Kidney (tissue), 13 donors: ENCODE measurements at regions not wholly inside any gene's neighbourhood (a gene's known extent, or its start where the extent isn't known, plus 50 kb on each side); places are given as distances from the start of the nearest gene placed in this dataset.
A peak's percentile ranks its signal among the peaks of the same experiment; 100 is the strongest.

Experiments used
- DNase-seq, 5 donors: peaks; one replicate each; pipeline ENCODE4 v3.0.0-alpha.2; 2013 to 2020
- FAIRE-seq: peaks from 2 replicates; lab custom pipeline; 2012; peaks lifted over from hg19 to GRCh38; lab: Jason Lieb, UNC
- H3K27ac ChIP-seq, 2 donors: one replicate each; pipeline ENCODE4 v1.7.0; 2013; ENCODE audit warnings: low read depth in 2 of 2, low read length in 2 of 2, inconsistent platforms in 1 of 2
- H3K27me3 ChIP-seq: one replicate; pipeline ENCODE4 v1.7.1; 2013; ENCODE audit warnings: low read length, inconsistent platforms; ENCODE audit not compliant: control insufficient read depth, insufficient read depth
- H3K36me3 ChIP-seq, 3 donors: one replicate each; pipeline versions ENCODE4 v1.7.0 to v1.7.1; 2013; ENCODE audit warnings: low read length in 3 of 3, control low read depth in 1 of 3, inconsistent platforms in 1 of 3; ENCODE audit not compliant: insufficient read depth in 3 of 3, control insufficient read depth in 2 of 3
- H3K4me1 ChIP-seq, 3 donors: one replicate each; pipeline versions ENCODE4 v1.7.0 to v1.7.1; 2013; ENCODE audit warnings: low read length in 3 of 3, inconsistent platforms in 1 of 3, low read depth in 1 of 3; ENCODE audit not compliant: control insufficient read depth in 2 of 3, insufficient read depth in 2 of 3
- H3K4me3 ChIP-seq, 3 donors: one replicate each; pipeline versions ENCODE4 v1.7.0 to v1.8.1; 2013; ENCODE audit warnings: low read length in 3 of 3, control low read depth in 1 of 3, inconsistent platforms in 1 of 3
- H3K9ac ChIP-seq, 3 donors: one replicate each; pipeline versions ENCODE4 v1.7.0 to v1.7.1; 2013; ENCODE audit warnings: low read length in 3 of 3, control low read depth in 1 of 3, inconsistent platforms in 1 of 3
- H3K9me3 ChIP-seq, 3 donors: one replicate each; pipeline versions ENCODE4 v1.7.0 to v1.7.1; 2013; ENCODE audit warnings: low read length in 3 of 3, control low read depth in 1 of 3, inconsistent platforms in 1 of 3; ENCODE audit not compliant: control insufficient read depth in 2 of 3, insufficient read depth in 1 of 3
- intact Hi-C: fragments of 100-400 bp; cut with DNase I; formaldehyde crosslinking; loops from one replicate; pipeline ENCODE4 v1.11.1; 2022
- TF ChIP-seq, protein P1 (sequence below): IDR thresholded peaks from 3 replicates; pipeline ENCODE4 v1.5.1; 2012; ENCODE audit warnings: mild to moderate bottlenecking, moderate library complexity, borderline replicate concordance; ENCODE audit not compliant: insufficient read depth; ENCODE audit errors: extremely low read depth
- donor health status: control.
- donor health status: control.
- donor health status: control.
- donor health status: control.
- donor health status: control.
- donor health status: DM: yes; HTN: yes; CAD: no.
- donor health status: Normal renal cell carcinoma (clear cell type).

- intact Hi-C loops = no loop called here
- H3K27me3 ChIP-seq = no peaks in the 10 kb centered on the region
- no peak overlapping the region for H3K4me3 ChIP-seq
- no peak overlapping the region for H3K9ac ChIP-seq
- DNase-seq (peak in 1 of 5 donors; percentile 51), FAIRE-seq (no peak)
- peaks cover 0 to 5% (median 0%) of the 10 kb centered on the region in 3 donors for H3K4me1 ChIP-seq
- TF ChIP-seq, protein P1, sequence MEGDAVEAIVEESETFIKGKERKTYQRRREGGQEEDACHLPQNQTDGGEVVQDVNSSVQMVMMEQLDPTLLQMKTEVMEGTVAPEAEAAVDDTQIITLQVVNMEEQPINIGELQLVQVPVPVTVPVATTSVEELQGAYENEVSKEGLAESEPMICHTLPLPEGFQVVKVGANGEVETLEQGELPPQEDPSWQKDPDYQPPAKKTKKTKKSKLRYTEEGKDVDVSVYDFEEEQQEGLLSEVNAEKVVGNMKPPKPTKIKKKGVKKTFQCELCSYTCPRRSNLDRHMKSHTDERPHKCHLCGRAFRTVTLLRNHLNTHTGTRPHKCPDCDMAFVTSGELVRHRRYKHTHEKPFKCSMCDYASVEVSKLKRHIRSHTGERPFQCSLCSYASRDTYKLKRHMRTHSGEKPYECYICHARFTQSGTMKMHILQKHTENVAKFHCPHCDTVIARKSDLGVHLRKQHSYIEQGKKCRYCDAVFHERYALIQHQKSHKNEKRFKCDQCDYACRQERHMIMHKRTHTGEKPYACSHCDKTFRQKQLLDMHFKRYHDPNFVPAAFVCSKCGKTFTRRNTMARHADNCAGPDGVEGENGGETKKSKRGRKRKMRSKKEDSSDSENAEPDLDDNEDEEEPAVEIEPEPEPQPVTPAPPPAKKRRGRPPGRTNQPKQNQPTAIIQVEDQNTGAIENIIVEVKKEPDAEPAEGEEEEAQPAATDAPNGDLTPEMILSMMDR = no peak
- no peak overlapping the region for H3K27ac ChIP-seq
- H3K9me3 ChIP-seq = no peaks in the 10 kb centered on the region
- no peaks in the 10 kb centered on the region for H3K36me3 ChIP-seq
Observed at GRCh38 chr2:239500574-239501550, 100.0 kb upstream of the HDAC4 start.

- Histone ChIP-seq H3K4me3 (no peak overlapping the region), H3K4me1 (peaks cover 0 to 6% (median 0%) of the 10 kb centered on the region in 3 donors), H3K36me3 (no peaks in the 10 kb centered on the region), H3K9ac (no peak overlapping the region), H3K27me3 (no peaks in the 10 kb centered on the region), H3K27ac (no peak overlapping the region), H3K9me3 (no peaks in the 10 kb centered on the region)
- FAIRE-seq (no peak), DNase-seq (peak in 1 of 5 donors; percentile 46)
- TF ChIP-seq, protein P1 = no peak
- intact Hi-C loops = no loop called here
Observed at GRCh38 chr2:239499726-239500573, 99.1 kb upstream of the HDAC4 start.

GRCh38 chr2:239498981-239499634 lies 98.3 kb upstream of the HDAC4 start:
- no peaks in the 10 kb centered on the region for H3K36me3 ChIP-seq
- no peaks in the 10 kb centered on the region for H3K9me3 ChIP-seq
- TF ChIP-seq, protein P1 = no peak
- no peak overlapping the region for H3K27ac ChIP-seq
- H3K9ac ChIP-seq = no peak overlapping the region
- FAIRE-seq (no peak), DNase-seq (peak in 1 of 5 donors; percentile 81)
- H3K27me3 ChIP-seq = no peaks in the 10 kb centered on the region
- H3K4me1 ChIP-seq = peaks cover 0 to 6% (median 0%) of the 10 kb centered on the region in 3 donors
- intact Hi-C loops = no loop called here
- H3K4me3 ChIP-seq = no peak overlapping the region
